ENCODE measurements at regions not wholly inside any gene's neighbourhood (a gene's known extent, or its start where the extent isn't known, plus 50 kb on each side); places are given as distances from the start of the nearest gene placed in this dataset.

- no peaks in the 10 kb centered on the region for H3K9me3 ChIP-seq
- TF ChIP-seq POLR2A (IDR thresholded peaks at IDR 0.05) (no peak), EP300 (IDR thresholded peaks at IDR 0.05) (no peak), POLR2AphosphoS5 (IDR thresholded peaks at IDR 0.05) (no peak)
- TF ChIP-seq, protein P1, sequence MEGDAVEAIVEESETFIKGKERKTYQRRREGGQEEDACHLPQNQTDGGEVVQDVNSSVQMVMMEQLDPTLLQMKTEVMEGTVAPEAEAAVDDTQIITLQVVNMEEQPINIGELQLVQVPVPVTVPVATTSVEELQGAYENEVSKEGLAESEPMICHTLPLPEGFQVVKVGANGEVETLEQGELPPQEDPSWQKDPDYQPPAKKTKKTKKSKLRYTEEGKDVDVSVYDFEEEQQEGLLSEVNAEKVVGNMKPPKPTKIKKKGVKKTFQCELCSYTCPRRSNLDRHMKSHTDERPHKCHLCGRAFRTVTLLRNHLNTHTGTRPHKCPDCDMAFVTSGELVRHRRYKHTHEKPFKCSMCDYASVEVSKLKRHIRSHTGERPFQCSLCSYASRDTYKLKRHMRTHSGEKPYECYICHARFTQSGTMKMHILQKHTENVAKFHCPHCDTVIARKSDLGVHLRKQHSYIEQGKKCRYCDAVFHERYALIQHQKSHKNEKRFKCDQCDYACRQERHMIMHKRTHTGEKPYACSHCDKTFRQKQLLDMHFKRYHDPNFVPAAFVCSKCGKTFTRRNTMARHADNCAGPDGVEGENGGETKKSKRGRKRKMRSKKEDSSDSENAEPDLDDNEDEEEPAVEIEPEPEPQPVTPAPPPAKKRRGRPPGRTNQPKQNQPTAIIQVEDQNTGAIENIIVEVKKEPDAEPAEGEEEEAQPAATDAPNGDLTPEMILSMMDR (IDR thresholded peaks at IDR 0.05), result no peak
- H3K4me1 ChIP-seq, result peaks cover 0 to 3% (median 0%) of the 10 kb centered on the region in 4 donors
- no peak overlapping the region for H3K4me3 ChIP-seq
- no peak for DNase-seq
- H3K27me3 ChIP-seq, result no peaks in the 10 kb centered on the region
- H3K36me3 ChIP-seq, result no peaks in the 10 kb centered on the region
- peak overlapping the region in 1 of 4 donors; percentile 0 for H3K27ac ChIP-seq
- ATAC-seq (ENCODE audit: low FRiP score in 2 of 2), result peak; percentile 71 to 81
- 34 to 64% methylated on average over 2 of the region's 2 CpGs for WGBS, 2 donors
These were observed 633.6 kb downstream of the SPRY1 start for GRCh38 chr4:124030147-124030546.

- H3K27ac ChIP-seq, result no peak overlapping the region
- no peak for TF ChIP-seq EP300 (IDR thresholded peaks at IDR 0.05)
- TF ChIP-seq, protein P1 (IDR thresholded peaks at IDR 0.05), result no peak
- TF ChIP-seq POLR2AphosphoS5 (IDR thresholded peaks at IDR 0.05), result no peak
- no peak for TF ChIP-seq POLR2A (IDR thresholded peaks at IDR 0.05)
- WGBS, 2 donors, result 54 to 70% methylated on average over 1 of the region's 1 CpG
- H3K36me3 ChIP-seq, result no peaks in the 10 kb centered on the region
- DNase-seq (no peak), ATAC-seq (ENCODE audit: low FRiP score in 2 of 2) (no peak)
- H3K27me3 ChIP-seq, result no peaks in the 10 kb centered on the region
- no peak overlapping the region for H3K4me3 ChIP-seq
- no peaks in the 10 kb centered on the region for H3K4me1 ChIP-seq
- no peaks in the 10 kb centered on the region for H3K9me3 ChIP-seq
These were observed 635.4 kb downstream of the SPRY1 start for GRCh38 chr4:124032035-124032434.

DNA sequence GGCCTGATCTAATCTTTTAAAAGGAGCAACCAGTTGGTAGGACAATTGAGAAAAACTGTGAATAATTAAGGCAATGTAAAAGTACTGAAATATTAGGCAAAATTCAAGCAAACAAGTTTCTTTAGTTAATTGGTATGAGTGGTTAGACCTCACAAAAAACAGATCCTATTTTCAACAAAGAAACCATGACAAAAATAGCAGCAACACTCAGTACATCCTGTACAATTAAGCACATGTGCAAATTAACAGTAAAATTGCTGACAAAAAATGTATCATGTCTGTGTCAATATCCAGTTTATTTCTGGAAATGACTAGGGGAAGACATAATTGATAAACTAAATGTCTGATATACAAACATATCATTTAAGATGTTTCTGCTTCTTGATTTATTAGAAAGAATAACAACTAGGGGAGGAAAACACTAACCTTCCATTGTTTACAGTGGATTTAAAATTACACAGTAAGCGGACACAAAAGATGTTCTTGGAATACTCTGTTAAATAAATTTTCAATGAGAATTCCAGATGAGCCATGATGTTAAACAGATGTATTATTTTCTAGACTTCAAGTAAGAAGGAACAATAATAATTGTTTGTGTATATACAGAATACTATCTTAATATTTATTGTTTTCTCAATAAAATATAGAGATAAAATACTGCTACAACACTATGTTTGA is 638.9 kb downstream of the SPRY1 start:
- Histone ChIP-seq H3K4me3 (no peak overlapping the region), H3K9me3 (no peaks in the 10 kb centered on the region), H3K4me1 (no peaks in the 10 kb centered on the region), H3K27ac (no peak overlapping the region), H3K27me3 (no peaks in the 10 kb centered on the region), H3K36me3 (no peaks in the 10 kb centered on the region)
- DNase-seq (no peak), ATAC-seq (ENCODE audit: low FRiP score in 2 of 2) (no peak)
- WGBS, 2 donors, result 60 to 77% methylated on average over 1 of the region's 1 CpG
- TF ChIP-seq, protein P1 (IDR thresholded peaks at IDR 0.05), result no peak
- TF ChIP-seq POLR2A (IDR thresholded peaks at IDR 0.05) (no peak), EP300 (IDR thresholded peaks at IDR 0.05) (no peak), POLR2AphosphoS5 (IDR thresholded peaks at IDR 0.05) (no peak)

DNA sequence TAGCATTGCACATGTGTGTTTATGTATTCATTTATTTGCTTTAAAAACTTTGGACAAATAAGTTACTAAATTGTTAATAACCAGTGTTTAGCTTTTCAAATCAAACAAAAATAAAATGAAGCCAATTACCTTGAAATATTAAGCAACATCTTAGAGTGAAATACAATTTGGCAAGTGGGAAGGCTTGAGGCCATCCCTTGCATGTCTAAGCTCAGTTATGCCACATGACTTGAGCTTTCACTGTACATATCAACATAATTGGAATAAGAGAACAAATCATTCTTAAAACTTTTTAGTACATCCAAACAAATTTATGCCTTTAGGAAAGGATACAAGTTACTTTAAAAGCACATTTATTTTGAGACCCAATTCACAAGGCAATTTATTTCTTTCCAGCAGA is 640.6 kb downstream of the SPRY1 start:
- H3K36me3 ChIP-seq, result no peaks in the 10 kb centered on the region
- no peak overlapping the region for H3K27ac ChIP-seq
- no peaks in the 10 kb centered on the region for H3K4me1 ChIP-seq
- TF ChIP-seq, protein P1 (IDR thresholded peaks at IDR 0.05), result no peak
- TF ChIP-seq POLR2A (IDR thresholded peaks at IDR 0.05) (no peak), EP300 (IDR thresholded peaks at IDR 0.05) (no peak), POLR2AphosphoS5 (IDR thresholded peaks at IDR 0.05) (no peak)
- no peak for DNase-seq
- H3K4me3 ChIP-seq, result no peak overlapping the region
- H3K27me3 ChIP-seq, result no peaks in the 10 kb centered on the region
- H3K9me3 ChIP-seq, result no peaks in the 10 kb centered on the region
- ATAC-seq (ENCODE audit: low FRiP score in 2 of 2), result no peak

GRCh38 chr4:124044330-124044729 is 647.7 kb downstream of the SPRY1 start:
- no peak overlapping the region for H3K27ac ChIP-seq
- H3K36me3 ChIP-seq, result no peaks in the 10 kb centered on the region
- no peaks in the 10 kb centered on the region for H3K9me3 ChIP-seq
- ATAC-seq (ENCODE audit: low FRiP score in 2 of 2) (no peak), DNase-seq (no peak)
- no peaks in the 10 kb centered on the region for H3K4me1 ChIP-seq
- TF ChIP-seq, protein P1 (IDR thresholded peaks at IDR 0.05), result no peak
- TF ChIP-seq POLR2AphosphoS5 (IDR thresholded peaks at IDR 0.05), result no peak
- no peak for TF ChIP-seq POLR2A (IDR thresholded peaks at IDR 0.05)
- TF ChIP-seq EP300 (IDR thresholded peaks at IDR 0.05), result no peak
- H3K4me3 ChIP-seq, result no peak overlapping the region
- H3K27me3 ChIP-seq, result no peaks in the 10 kb centered on the region

All from upper lobe of left lung (tissue), 6 donors.